DND-41 (cell line): ENCODE measurements at regions not wholly inside any gene's neighbourhood (a gene's known extent, or its start where the extent isn't known, plus 50 kb on each side); places are given as distances from the start of the nearest gene placed in this dataset.

Source experiments
- ATAC-seq: fragments of 200-7000 bp; cut with Tn5 transposase; 3 replicates; pipeline ENCODE4 v1.9.1; 2021; ENCODE audit warnings: low read depth; ENCODE audit not compliant: insufficient read depth
- DNase-seq: peaks from one replicate; pipeline ENCODE4 v3.0.0-alpha.2; 2020
- H2AFZ ChIP-seq: 2 replicates; pipeline ENCODE4 v1.6.0; 2012; ENCODE audit warnings: low read depth, low read length
- H3K27ac ChIP-seq: 2 replicates; pipeline ENCODE4 v1.5.1; 2012; ENCODE audit warnings: low read length, inconsistent platforms
- H3K27me3 ChIP-seq: fragments of 200-600 bp; sonication (generic); 2 replicates; pipeline ENCODE4 v1.6.0; 2012; ENCODE audit warnings: low read length, mild to moderate bottlenecking, inconsistent platforms; ENCODE audit not compliant: insufficient read depth, poor library complexity
- H3K36me3 ChIP-seq: 2 replicates; pipeline ENCODE4 v1.5.1; 2012; ENCODE audit warnings: low read length, inconsistent platforms; ENCODE audit not compliant: insufficient read depth
- H3K4me1 ChIP-seq: 2 replicates; pipeline ENCODE4 v1.5.1; 2012; ENCODE audit warnings: mild to moderate bottlenecking, low read length; ENCODE audit not compliant: insufficient read depth
- H3K4me2 ChIP-seq: 2 replicates; pipeline ENCODE4 v1.6.0; 2012; ENCODE audit warnings: mild to moderate bottlenecking, moderate library complexity, low read length, inconsistent platforms; ENCODE audit not compliant: insufficient read depth
- H3K4me3 ChIP-seq, 2 experiments: fragments of 200-600 bp in 1 of 2; shearing (Covaris generic) in 1 of 2; 2 replicates each; pipeline ENCODE4 v1.5.1; 2012 to 2016; ENCODE audit warnings: inconsistent platforms in 2 of 2, low read length in 2 of 2, mild to moderate bottlenecking in 2 of 2, low read depth in 1 of 2, moderate library complexity in 1 of 2
- H3K79me2 ChIP-seq: 2 replicates; pipeline ENCODE4 v1.6.0; 2012; ENCODE audit warnings: low read length, inconsistent platforms; ENCODE audit not compliant: insufficient read depth
- H3K9ac ChIP-seq: 2 replicates; pipeline ENCODE4 v1.6.0; 2012; ENCODE audit warnings: low read depth, mild to moderate bottlenecking, inconsistent platforms, low read length, moderate library complexity
- H3K9me3 ChIP-seq: 2 replicates; pipeline ENCODE4 v1.5.1; 2012; ENCODE audit warnings: low read length, moderate library complexity, mild to moderate bottlenecking, inconsistent platforms; ENCODE audit not compliant: insufficient read depth, severe bottlenecking
- H4K20me1 ChIP-seq: 2 replicates; pipeline ENCODE4 v1.6.0; 2012; ENCODE audit warnings: low read length; ENCODE audit not compliant: insufficient read depth
- CTCF ChIP-seq: IDR thresholded peaks from 2 replicates; pipeline ENCODE4 v1.5.1; 2012; ENCODE audit warnings: borderline replicate concordance, low read length, moderate library complexity, mild to moderate bottlenecking; ENCODE audit not compliant: poor library complexity, severe bottlenecking; ENCODE audit errors: extremely low read depth
- EZH2 ChIP-seq: IDR thresholded peaks from 3 replicates; pipeline ENCODE4 v1.6.1; 2012; ENCODE audit warnings: borderline replicate concordance, low read depth, mild to moderate bottlenecking, moderate library complexity, low read length, inconsistent platforms; ENCODE audit not compliant: severe bottlenecking

GRCh38 chr3:33971055-33971454 lies 172.6 kb downstream of the PDCD6IP start:
- no peak for TF ChIP-seq CTCF
- TF ChIP-seq EZH2, result no peak
- no peaks in the 10 kb centered on the region for H3K27me3 ChIP-seq
- H3K9me3 ChIP-seq, result peaks cover 13% of the 10 kb centered on the region
- no peak for DNase-seq
- no peak overlapping the region for H3K4me2 ChIP-seq
- no peak for ATAC-seq
- H3K4me1 ChIP-seq, result no peaks in the 10 kb centered on the region
- H3K36me3 ChIP-seq, result no peaks in the 10 kb centered on the region
- no peak overlapping the region for H3K4me3 ChIP-seq
- H2AFZ ChIP-seq, result no peak overlapping the region
- H3K79me2 ChIP-seq, result no peaks in the 10 kb centered on the region
- no peak overlapping the region for H3K9ac ChIP-seq
- no peaks in the 10 kb centered on the region for H4K20me1 ChIP-seq
- no peak overlapping the region for H3K27ac ChIP-seq

GRCh38 chr3:33975463-33975862 lies 177.0 kb downstream of the PDCD6IP start:
- peaks cover 8% of the 10 kb centered on the region for H3K9me3 ChIP-seq
- DNase-seq, result no peak
- no peaks in the 10 kb centered on the region for H3K27me3 ChIP-seq
- no peaks in the 10 kb centered on the region for H3K4me1 ChIP-seq
- no peak overlapping the region for H3K27ac ChIP-seq
- H3K79me2 ChIP-seq, result no peaks in the 10 kb centered on the region
- no peak overlapping the region for H3K9ac ChIP-seq
- H2AFZ ChIP-seq, result no peak overlapping the region
- TF ChIP-seq EZH2, result no peak
- TF ChIP-seq CTCF, result no peak
- no peak overlapping the region for H3K4me3 ChIP-seq
- no peak for ATAC-seq
- no peaks in the 10 kb centered on the region for H4K20me1 ChIP-seq
- H3K36me3 ChIP-seq, result no peaks in the 10 kb centered on the region
- H3K4me2 ChIP-seq, result no peak overlapping the region

- Histone ChIP-seq H4K20me1 (no peaks in the 10 kb centered on the region), H3K9me3 (no peaks in the 10 kb centered on the region), H3K4me1 (no peaks in the 10 kb centered on the region), H3K4me2 (no peak overlapping the region), H3K36me3 (no peaks in the 10 kb centered on the region), H3K9ac (no peak overlapping the region), H2AFZ (no peak overlapping the region), H3K4me3 (no peak overlapping the region), H3K27ac (no peak overlapping the region), H3K79me2 (no peaks in the 10 kb centered on the region), H3K27me3 (no peaks in the 10 kb centered on the region)
- TF ChIP-seq CTCF, result no peak
- no peak for TF ChIP-seq EZH2
- no peak for ATAC-seq
- DNase-seq, result no peak
Measured at GRCh38 chr3:33977227-33977626, 178.8 kb downstream of the PDCD6IP start.

- no peaks in the 10 kb centered on the region for H3K4me1 ChIP-seq
- DNase-seq (no peak), ATAC-seq (no peak)
- no peak overlapping the region for H3K4me3 ChIP-seq
- H4K20me1 ChIP-seq, result no peaks in the 10 kb centered on the region
- H3K4me2 ChIP-seq, result no peak overlapping the region
- peak; percentile 46 for TF ChIP-seq CTCF
- no peak for TF ChIP-seq EZH2
- H2AFZ ChIP-seq, result no peak overlapping the region
- no peaks in the 10 kb centered on the region for H3K36me3 ChIP-seq
- H3K79me2 ChIP-seq, result no peaks in the 10 kb centered on the region
- no peak overlapping the region for H3K27ac ChIP-seq
- no peak overlapping the region for H3K9ac ChIP-seq
- no peaks in the 10 kb centered on the region for H3K27me3 ChIP-seq
- no peaks in the 10 kb centered on the region for H3K9me3 ChIP-seq
Measured at GRCh38 chr3:33980252-33980651, 181.8 kb downstream of the PDCD6IP start.
